WTC11 (cell line): ENCODE measurements at regions not wholly inside any gene's neighbourhood (a gene's known extent, or its start where the extent isn't known, plus 50 kb on each side); places are given as distances from the start of the nearest gene placed in this dataset.
A peak's percentile ranks its signal among the peaks of the same experiment; 100 is the strongest.

Experiments
- ATAC-seq: fragments of 200-7000 bp; cut with Tn5 transposase; 2 replicates; pipeline ENCODE4 v1.10.0; 2021; ENCODE audit warnings: mild to moderate bottlenecking, moderate library complexity
- CTCF ChIA-PET: fragments of 300-600 bp; sonication (Branson Sonifier 250); formaldehyde crosslinking; loops from one replicate; lab custom pipeline; 2021; ENCODE audit warnings: antibody characterized with exemption; lab: Charles Lee
- POLR2A ChIA-PET: fragments of 350-600 bp; sonication (Branson Sonifier 250); formaldehyde crosslinking; loops from one replicate; lab custom pipeline; 2021; ENCODE audit warnings: antibody characterized with exemption; lab: Charles Lee
- DNase-seq: peaks from one replicate; pipeline ENCODE4 v3.0.0; 2021; ENCODE audit warnings: low spot score
- H3K27ac Mint-ChIP-seq: 2 replicates; pipeline ENCODE4 v1.8.0; 2021; ENCODE audit warnings: mixed read lengths
- H3K27me3 Mint-ChIP-seq: 2 replicates; pipeline ENCODE4 v1.8.0; 2021; ENCODE audit warnings: low read depth, mild to moderate bottlenecking, moderate library complexity, mixed read lengths
- H3K36me3 Mint-ChIP-seq: 2 replicates; pipeline ENCODE4 v1.8.0; 2021; ENCODE audit warnings: mixed read lengths
- H3K4me1 Mint-ChIP-seq: 2 replicates; pipeline ENCODE4 v1.8.0; 2022; ENCODE audit warnings: mixed read lengths
- H3K4me3 Mint-ChIP-seq: 2 replicates; pipeline ENCODE4 v1.8.0; 2021; ENCODE audit warnings: mild to moderate bottlenecking, moderate library complexity, mixed read lengths
- H3K9me3 Mint-ChIP-seq: 2 replicates; pipeline ENCODE4 v1.8.0; 2021; ENCODE audit warnings: mixed read lengths
- AFF4 ChIP-seq: sonication (generic); formaldehyde crosslinking; IDR thresholded peaks from 2 replicates; pipeline ENCODE4 v1.8.1; 2023; ENCODE audit warnings: mild to moderate bottlenecking, missing genetic modification reagents, borderline replicate concordance
- ELF4 ChIP-seq: sonication (generic); formaldehyde crosslinking; IDR thresholded peaks from 2 replicates; pipeline ENCODE4 v1.8.1; 2022; ENCODE audit warnings: low read depth, mild to moderate bottlenecking, moderate library complexity, missing genetic modification reagents
- FOXJ3 ChIP-seq: sonication (generic); formaldehyde crosslinking; IDR thresholded peaks from 2 replicates; pipeline ENCODE4 v1.9.0; 2021; ENCODE audit warnings: missing genetic modification reagents, mild to moderate bottlenecking, borderline replicate concordance
- GRHL2 ChIP-seq: fragments of 250-450 bp; sonication (Bioruptor Pico); IDR thresholded peaks from 2 replicates; pipeline ENCODE4 v1.8.0; 2022; ENCODE audit warnings: mild to moderate bottlenecking, moderate library complexity; ENCODE audit not compliant: insufficient replicate concordance, severe bottlenecking
- RORB ChIP-seq: fragments of 250-450 bp; sonication (Bioruptor Pico); IDR thresholded peaks from 2 replicates; pipeline ENCODE4 v1.9.0; 2021; ENCODE audit warnings: mild to moderate bottlenecking
- SP1 ChIP-seq: sonication (generic); formaldehyde crosslinking; conservative IDR thresholded peaks from 2 replicates; pipeline ENCODE4 v1.8.1; 2022; ENCODE audit warnings: missing genetic modification reagents
- ZNF232 ChIP-seq: sonication (generic); formaldehyde crosslinking; IDR thresholded peaks from 2 replicates; pipeline ENCODE4 v1.8.0; 2022; ENCODE audit warnings: mild to moderate bottlenecking, missing genetic modification reagents
- ZNF425 ChIP-seq: fragments of 250-450 bp; sonication (Bioruptor Pico); conservative IDR thresholded peaks from 2 replicates; pipeline ENCODE4 v1.9.0; 2021; ENCODE audit warnings: mild to moderate bottlenecking
- TF ChIP-seq, protein P1 (sequence below): sonication (generic); formaldehyde crosslinking; IDR thresholded peaks from 2 replicates; pipeline ENCODE4 v1.8.0; 2023; ENCODE audit warnings: missing genetic modification reagents, mild to moderate bottlenecking, borderline replicate concordance
- TF ChIP-seq, protein P2 (sequence below): fragments of 250-450 bp; sonication (Bioruptor Pico); IDR thresholded peaks from 2 replicates; pipeline ENCODE4 v1.9.0; 2021; ENCODE audit warnings: mild to moderate bottlenecking
- TF ChIP-seq, protein P3 (sequence below): sonication (generic); formaldehyde crosslinking; conservative IDR thresholded peaks from 2 replicates; pipeline ENCODE4 v1.8.1; 2023; ENCODE audit warnings: mild to moderate bottlenecking, low read depth, missing genetic modification reagents, moderate library complexity

DNA sequence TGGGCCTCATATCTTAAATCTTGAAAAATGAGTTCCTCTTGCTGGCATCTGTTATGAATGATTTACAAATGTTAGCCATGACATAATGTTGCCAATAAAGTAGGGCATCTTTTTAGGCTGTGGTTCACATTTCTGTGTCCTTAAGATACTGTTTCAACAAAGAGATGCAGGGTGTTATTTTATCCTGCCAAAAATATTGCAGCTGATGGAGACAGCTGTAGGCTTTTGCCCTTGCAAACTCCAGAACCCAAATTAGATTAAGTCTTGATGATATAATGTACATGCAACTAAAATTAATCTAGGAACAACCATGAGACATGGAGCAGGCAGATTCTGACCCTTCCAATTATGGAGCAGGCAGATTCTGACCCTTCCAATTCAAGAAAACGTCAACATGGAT is 228.2 kb upstream of the GRIN3A start:
- no peaks in the 10 kb centered on the region for H3K36me3 Mint-ChIP-seq
- H3K4me1 Mint-ChIP-seq = no peaks in the 10 kb centered on the region
- ATAC-seq (no peak), DNase-seq (no peak)
- H3K4me3 Mint-ChIP-seq = no peak overlapping the region
- TF ChIP-seq ZNF425 (CRISPR knock-in tag) (no peak), GRHL2 (CRISPR knock-in tag) (no peak), ELF4 (CRISPR knock-in tag) (no peak)
- H3K9me3 Mint-ChIP-seq = no peaks in the 10 kb centered on the region
- POLR2A ChIA-PET = no interaction called here
- no peak overlapping the region for H3K27ac Mint-ChIP-seq
- CTCF ChIA-PET = no interaction called here
- H3K27me3 Mint-ChIP-seq = no peaks in the 10 kb centered on the region

DNA sequence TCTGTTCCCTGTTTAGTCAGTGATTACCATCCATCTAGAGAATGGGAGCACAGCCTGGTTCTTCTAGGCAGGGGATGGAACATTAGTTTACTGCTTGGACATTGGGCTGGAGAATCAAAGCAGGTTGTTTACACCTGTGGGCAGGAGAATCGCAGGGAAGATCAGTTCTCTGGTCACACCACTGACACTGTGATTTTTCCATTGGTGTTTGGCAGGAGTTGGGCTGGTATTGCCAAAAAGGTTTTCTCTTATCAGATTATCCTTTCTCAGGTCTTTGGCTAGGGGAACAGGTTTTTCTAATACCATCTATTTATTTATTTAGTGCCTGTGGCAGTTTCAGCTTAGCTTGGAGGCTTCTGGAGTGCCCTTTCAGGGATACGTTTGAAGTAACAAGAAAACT is 219.3 kb upstream of the GRIN3A start:
- no peaks in the 10 kb centered on the region for H3K9me3 Mint-ChIP-seq
- TF ChIP-seq AFF4 (no peak), ZNF232 (CRISPR knock-in tag) (no peak)
- H3K27ac Mint-ChIP-seq = no peak overlapping the region
- ATAC-seq (no peak), DNase-seq (no peak)
- ChIA-PET POLR2A (no interaction called here), CTCF (no interaction called here)
- H3K4me3 Mint-ChIP-seq = no peak overlapping the region
- no peaks in the 10 kb centered on the region for H3K4me1 Mint-ChIP-seq
- no peaks in the 10 kb centered on the region for H3K36me3 Mint-ChIP-seq
- no peaks in the 10 kb centered on the region for H3K27me3 Mint-ChIP-seq

- H3K4me3 Mint-ChIP-seq = no peak overlapping the region
- no peak overlapping the region for H3K27ac Mint-ChIP-seq
- POLR2A ChIA-PET = no interaction called here
- no peaks in the 10 kb centered on the region for H3K4me1 Mint-ChIP-seq
- ATAC-seq = peak; percentile 30; the same call in 1 of the 2 replicates
- no peaks in the 10 kb centered on the region for H3K27me3 Mint-ChIP-seq
- peaks cover 9% of the 10 kb centered on the region for H3K9me3 Mint-ChIP-seq
- DNase-seq = no peak
- no peaks in the 10 kb centered on the region for H3K36me3 Mint-ChIP-seq
- CTCF ChIA-PET = no interaction called here
- TF ChIP-seq RORB (CRISPR knock-in tag) (no peak), FOXJ3 (CRISPR knock-in tag) (no peak), AFF4 (no peak), SP1 (no peak)
- TF ChIP-seq, protein P1, sequence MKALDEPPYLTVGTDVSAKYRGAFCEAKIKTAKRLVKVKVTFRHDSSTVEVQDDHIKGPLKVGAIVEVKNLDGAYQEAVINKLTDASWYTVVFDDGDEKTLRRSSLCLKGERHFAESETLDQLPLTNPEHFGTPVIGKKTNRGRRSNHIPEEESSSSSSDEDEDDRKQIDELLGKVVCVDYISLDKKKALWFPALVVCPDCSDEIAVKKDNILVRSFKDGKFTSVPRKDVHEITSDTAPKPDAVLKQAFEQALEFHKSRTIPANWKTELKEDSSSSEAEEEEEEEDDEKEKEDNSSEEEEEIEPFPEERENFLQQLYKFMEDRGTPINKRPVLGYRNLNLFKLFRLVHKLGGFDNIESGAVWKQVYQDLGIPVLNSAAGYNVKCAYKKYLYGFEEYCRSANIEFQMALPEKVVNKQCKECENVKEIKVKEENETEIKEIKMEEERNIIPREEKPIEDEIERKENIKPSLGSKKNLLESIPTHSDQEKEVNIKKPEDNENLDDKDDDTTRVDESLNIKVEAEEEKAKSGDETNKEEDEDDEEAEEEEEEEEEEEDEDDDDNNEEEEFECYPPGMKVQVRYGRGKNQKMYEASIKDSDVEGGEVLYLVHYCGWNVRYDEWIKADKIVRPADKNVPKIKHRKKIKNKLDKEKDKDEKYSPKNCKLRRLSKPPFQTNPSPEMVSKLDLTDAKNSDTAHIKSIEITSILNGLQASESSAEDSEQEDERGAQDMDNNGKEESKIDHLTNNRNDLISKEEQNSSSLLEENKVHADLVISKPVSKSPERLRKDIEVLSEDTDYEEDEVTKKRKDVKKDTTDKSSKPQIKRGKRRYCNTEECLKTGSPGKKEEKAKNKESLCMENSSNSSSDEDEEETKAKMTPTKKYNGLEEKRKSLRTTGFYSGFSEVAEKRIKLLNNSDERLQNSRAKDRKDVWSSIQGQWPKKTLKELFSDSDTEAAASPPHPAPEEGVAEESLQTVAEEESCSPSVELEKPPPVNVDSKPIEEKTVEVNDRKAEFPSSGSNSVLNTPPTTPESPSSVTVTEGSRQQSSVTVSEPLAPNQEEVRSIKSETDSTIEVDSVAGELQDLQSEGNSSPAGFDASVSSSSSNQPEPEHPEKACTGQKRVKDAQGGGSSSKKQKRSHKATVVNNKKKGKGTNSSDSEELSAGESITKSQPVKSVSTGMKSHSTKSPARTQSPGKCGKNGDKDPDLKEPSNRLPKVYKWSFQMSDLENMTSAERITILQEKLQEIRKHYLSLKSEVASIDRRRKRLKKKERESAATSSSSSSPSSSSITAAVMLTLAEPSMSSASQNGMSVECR = no peak
- TF ChIP-seq, protein P2, sequence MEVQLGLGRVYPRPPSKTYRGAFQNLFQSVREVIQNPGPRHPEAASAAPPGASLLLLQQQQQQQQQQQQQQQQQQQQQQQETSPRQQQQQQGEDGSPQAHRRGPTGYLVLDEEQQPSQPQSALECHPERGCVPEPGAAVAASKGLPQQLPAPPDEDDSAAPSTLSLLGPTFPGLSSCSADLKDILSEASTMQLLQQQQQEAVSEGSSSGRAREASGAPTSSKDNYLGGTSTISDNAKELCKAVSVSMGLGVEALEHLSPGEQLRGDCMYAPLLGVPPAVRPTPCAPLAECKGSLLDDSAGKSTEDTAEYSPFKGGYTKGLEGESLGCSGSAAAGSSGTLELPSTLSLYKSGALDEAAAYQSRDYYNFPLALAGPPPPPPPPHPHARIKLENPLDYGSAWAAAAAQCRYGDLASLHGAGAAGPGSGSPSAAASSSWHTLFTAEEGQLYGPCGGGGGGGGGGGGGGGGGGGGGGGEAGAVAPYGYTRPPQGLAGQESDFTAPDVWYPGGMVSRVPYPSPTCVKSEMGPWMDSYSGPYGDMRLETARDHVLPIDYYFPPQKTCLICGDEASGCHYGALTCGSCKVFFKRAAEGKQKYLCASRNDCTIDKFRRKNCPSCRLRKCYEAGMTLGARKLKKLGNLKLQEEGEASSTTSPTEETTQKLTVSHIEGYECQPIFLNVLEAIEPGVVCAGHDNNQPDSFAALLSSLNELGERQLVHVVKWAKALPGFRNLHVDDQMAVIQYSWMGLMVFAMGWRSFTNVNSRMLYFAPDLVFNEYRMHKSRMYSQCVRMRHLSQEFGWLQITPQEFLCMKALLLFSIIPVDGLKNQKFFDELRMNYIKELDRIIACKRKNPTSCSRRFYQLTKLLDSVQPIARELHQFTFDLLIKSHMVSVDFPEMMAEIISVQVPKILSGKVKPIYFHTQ (CRISPR knock-in tag) = no peak
- TF ChIP-seq, protein P3, sequence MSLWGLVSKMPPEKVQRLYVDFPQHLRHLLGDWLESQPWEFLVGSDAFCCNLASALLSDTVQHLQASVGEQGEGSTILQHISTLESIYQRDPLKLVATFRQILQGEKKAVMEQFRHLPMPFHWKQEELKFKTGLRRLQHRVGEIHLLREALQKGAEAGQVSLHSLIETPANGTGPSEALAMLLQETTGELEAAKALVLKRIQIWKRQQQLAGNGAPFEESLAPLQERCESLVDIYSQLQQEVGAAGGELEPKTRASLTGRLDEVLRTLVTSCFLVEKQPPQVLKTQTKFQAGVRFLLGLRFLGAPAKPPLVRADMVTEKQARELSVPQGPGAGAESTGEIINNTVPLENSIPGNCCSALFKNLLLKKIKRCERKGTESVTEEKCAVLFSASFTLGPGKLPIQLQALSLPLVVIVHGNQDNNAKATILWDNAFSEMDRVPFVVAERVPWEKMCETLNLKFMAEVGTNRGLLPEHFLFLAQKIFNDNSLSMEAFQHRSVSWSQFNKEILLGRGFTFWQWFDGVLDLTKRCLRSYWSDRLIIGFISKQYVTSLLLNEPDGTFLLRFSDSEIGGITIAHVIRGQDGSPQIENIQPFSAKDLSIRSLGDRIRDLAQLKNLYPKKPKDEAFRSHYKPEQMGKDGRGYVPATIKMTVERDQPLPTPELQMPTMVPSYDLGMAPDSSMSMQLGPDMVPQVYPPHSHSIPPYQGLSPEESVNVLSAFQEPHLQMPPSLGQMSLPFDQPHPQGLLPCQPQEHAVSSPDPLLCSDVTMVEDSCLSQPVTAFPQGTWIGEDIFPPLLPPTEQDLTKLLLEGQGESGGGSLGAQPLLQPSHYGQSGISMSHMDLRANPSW (CRISPR knock-in tag) = no peak
Observed at GRCh38 chr9:101951598-101951997, 213.2 kb upstream of the GRIN3A start.
